HG03575 (cell line): ENCODE measurements at regions not wholly inside any gene's neighbourhood (a gene's known extent, or its start where the extent isn't known, plus 50 kb on each side); places are given as distances from the start of the nearest gene placed in this dataset.

Experiments
- ATAC-seq: cut with Tn5 transposase; IDR thresholded peaks from one replicate; pipeline ENCODE4 v1.9.1; 2021; ENCODE audit not compliant: unreplicated experiment, insufficient number of reproducible peaks, low FRiP score; ENCODE audit errors: extremely low read depth

- no peak for ATAC-seq
These were observed 1045.1 kb upstream of the POU3F3 start for GRCh38 chr2:103808814-103809213.

GRCh38 chr2:103809415-103809814 lies 1044.5 kb upstream of the POU3F3 start:
- ATAC-seq: no peak

- ATAC-seq: no peak
These were observed 1043.9 kb upstream of the POU3F3 start for GRCh38 chr2:103809941-103810441.

- ATAC-seq: no peak
These were observed 1043.0 kb upstream of the POU3F3 start for GRCh38 chr2:103810875-103811274.

- no peak for ATAC-seq
These were observed 1039.9 kb upstream of the POU3F3 start for GRCh38 chr2:103814016-103814415.

- ATAC-seq: no peak
These were observed 1038.2 kb upstream of the POU3F3 start for GRCh38 chr2:103815731-103816130.

GRCh38 chr2:103817746-103818145 lies 1036.2 kb upstream of the POU3F3 start:
- no peak for ATAC-seq

- ATAC-seq: no peak
These were observed 1035.7 kb upstream of the POU3F3 start for GRCh38 chr2:103818176-103818575.

- no peak for ATAC-seq
These were observed 1034.3 kb upstream of the POU3F3 start for GRCh38 chr2:103819599-103819998.

GRCh38 chr2:103823847-103824246 lies 1030.1 kb upstream of the POU3F3 start:
- no peak for ATAC-seq

GRCh38 chr2:103847276-103847675 lies 1006.6 kb upstream of the POU3F3 start:
- no peak for ATAC-seq

- ATAC-seq: no peak
These were observed 994.7 kb upstream of the POU3F3 start for GRCh38 chr2:103859238-103859637.

- ATAC-seq: no peak
These were observed 993.9 kb upstream of the POU3F3 start for GRCh38 chr2:103860016-103860415.

GRCh38 chr2:103868396-103868795 lies 985.5 kb upstream of the POU3F3 start:
- no peak for ATAC-seq

GRCh38 chr2:103873716-103874351 lies 980.1 kb upstream of the POU3F3 start:
- ATAC-seq: no peak

- no peak for ATAC-seq
These were observed 978.8 kb upstream of the POU3F3 start for GRCh38 chr2:103875131-103875530.

GRCh38 chr2:103875531-103875930 lies 978.4 kb upstream of the POU3F3 start:
- ATAC-seq: no peak

- no peak for ATAC-seq
These were observed 977.3 kb upstream of the POU3F3 start for GRCh38 chr2:103876611-103877010.

GRCh38 chr2:103879101-103879500 lies 974.8 kb upstream of the POU3F3 start:
- no peak for ATAC-seq

- no peak for ATAC-seq
These were observed 973.7 kb upstream of the POU3F3 start for GRCh38 chr2:103880081-103880834.
